SK-N-SH (cell line): ENCODE measurements at regions not wholly inside any gene's neighbourhood (a gene's known extent, or its start where the extent isn't known, plus 50 kb on each side); places are given as distances from the start of the nearest gene placed in this dataset.

Experiments
- CTCF ChIA-PET: fragments of 300-600, 350-600 bp; formaldehyde crosslinking; extraction: SDS; loops from one replicate; lab custom pipeline; 2021; lab: Yijun Ruan, JAX
- POLR2A ChIA-PET: fragments of 350-600 bp; sonication (Branson Sonifier 250); formaldehyde crosslinking; extraction: SDS; loops from one replicate; lab custom pipeline; 2020; ENCODE audit warnings: antibody characterized with exemption, inconsistent platforms; lab: Yijun Ruan, JAX
- DNase-seq: peaks from one replicate; pipeline ENCODE4 v3.0.0; 2012
- H2AFZ ChIP-seq: fragments of 200-600 bp; sonication (generic); 2 replicates; pipeline ENCODE4 v1.8.1; 2016; ENCODE audit warnings: antibody characterized with exemption, mild to moderate bottlenecking, low read depth
- H3F3A ChIP-seq: fragments of 200-600 bp; sonication (generic); replicated peaks from 2 replicates; pipeline ENCODE3; 2016; ENCODE audit warnings: antibody characterized with exemption, mild to moderate bottlenecking; ENCODE audit not compliant: insufficient read depth
- H3K27ac ChIP-seq, 2 experiments: fragments of 200-500 bp in 1 of 2; fragments of 200-600 bp in 1 of 2; sonication (Bioruptor generic) in 1 of 2; sonication (generic), shearing (Covaris generic) in 1 of 2; 2 replicates each; pipeline versions ENCODE4 v1.5.1 to v1.6.1; 2014 to 2016; ENCODE audit warnings: low read depth in 2 of 2, inconsistent platforms in 1 of 2, low read length in 1 of 2, mild to moderate bottlenecking in 1 of 2, mixed read lengths in 1 of 2
- H3K27me3 ChIP-seq: fragments of 200-600 bp; sonication (generic), shearing (Covaris generic); 2 replicates; pipeline ENCODE4 v1.6.1; 2016; ENCODE audit warnings: mixed run types; ENCODE audit not compliant: insufficient read depth
- H3K36me3 ChIP-seq, 2 experiments: fragments of 200-500 bp in 1 of 2; fragments of 200-600 bp in 1 of 2; sonication (Bioruptor generic) in 1 of 2; sonication (generic) in 1 of 2; replicated peaks in 1 of 2; 2 replicates each; pipeline versions ENCODE3 to v1.5.1; 2014 to 2016; ENCODE audit warnings: low read length in 1 of 2, mild to moderate bottlenecking in 1 of 2; ENCODE audit not compliant: insufficient read depth in 2 of 2, control insufficient read depth in 1 of 2
- H3K4me1 ChIP-seq, 2 experiments: fragments of 200-500 bp in 1 of 2; fragments of 200-600 bp in 1 of 2; sonication (Bioruptor generic) in 1 of 2; sonication (generic), shearing (Covaris generic) in 1 of 2; 2 replicates each; pipeline versions ENCODE4 v1.5.1 to v1.6.1; 2014 to 2016; ENCODE audit warnings: low read depth in 1 of 2, low read length in 1 of 2, mixed run types in 1 of 2; ENCODE audit not compliant: insufficient read depth in 2 of 2, control insufficient read depth in 1 of 2
- H3K4me2 ChIP-seq: fragments of 200-600 bp; sonication (generic), shearing (Covaris generic); 2 replicates; pipeline ENCODE4 v1.6.1; 2017; ENCODE audit warnings: mixed run types
- H3K4me3 ChIP-seq, 2 experiments: fragments of 200-500 bp in 1 of 2; fragments of 200-600 bp in 1 of 2; sonication (Bioruptor generic) in 1 of 2; sonication (generic), shearing (Covaris generic) in 1 of 2; 2 replicates each; pipeline versions ENCODE4 v1.5.1 to v1.8.1; 2014 to 2016; ENCODE audit warnings: low read depth in 2 of 2, inconsistent platforms in 1 of 2, low read length in 1 of 2, mild to moderate bottlenecking in 1 of 2, mixed read lengths in 1 of 2, moderate library complexity in 1 of 2
- H3K79me2 ChIP-seq: fragments of 200-600 bp; sonication (generic); 2 replicates; pipeline ENCODE4 v1.8.1; 2017; ENCODE audit warnings: mild to moderate bottlenecking; ENCODE audit not compliant: insufficient read depth
- H3K9ac ChIP-seq: fragments of 200-600 bp; sonication (generic); 2 replicates; pipeline ENCODE4 v1.6.1; 2017; ENCODE audit warnings: mixed run types
- H3K9me2 ChIP-seq: fragments of 200-600 bp; sonication (generic); 2 replicates; pipeline ENCODE4 v1.6.1; 2017; ENCODE audit warnings: mixed run types
- H3K9me3 ChIP-seq: fragments of 200-600 bp; sonication (generic); 2 replicates; pipeline ENCODE4 v1.6.1; 2017; ENCODE audit warnings: mixed run types, mild to moderate bottlenecking, moderate library complexity
- H4K20me1 ChIP-seq: fragments of 200-600 bp; sonication (generic); 2 replicates; pipeline ENCODE4 v1.6.1; 2017; ENCODE audit warnings: mild to moderate bottlenecking, mixed run types; ENCODE audit not compliant: insufficient read depth
- EP300 ChIP-seq, 2 experiments: IDR thresholded peaks; 2 replicates each; pipeline versions ENCODE4 v1.4.0 to v1.6.1; 2012; ENCODE audit warnings: borderline replicate concordance in 1 of 2, low read depth in 1 of 2, low read length in 1 of 2
- EZH2phosphoT487 ChIP-seq: fragments of 200-600 bp; sonication (generic); IDR thresholded peaks from 2 replicates; pipeline ENCODE4 v1.6.1; 2017; ENCODE audit warnings: low read depth, mixed run types, mild to moderate bottlenecking, antibody characterized with exemption, moderate library complexity, borderline replicate concordance
- FOXJ3 ChIP-seq: sonication (generic); formaldehyde crosslinking; IDR thresholded peaks from 2 replicates; pipeline ENCODE4 v1.5.1; 2020; ENCODE audit warnings: mild to moderate bottlenecking, missing genetic modification reagents
- FOXM1 ChIP-seq: IDR thresholded peaks from 2 replicates; pipeline ENCODE4 v1.4.0; 2012; ENCODE audit warnings: low read depth, mild to moderate bottlenecking
- GABPA ChIP-seq: IDR thresholded peaks from 2 replicates; pipeline ENCODE4 v1.4.0; 2012; ENCODE audit warnings: low read depth, mild to moderate bottlenecking
- MEF2A ChIP-seq: IDR thresholded peaks from 2 replicates; pipeline ENCODE4 v1.4.0; 2012; ENCODE audit warnings: low read depth, borderline replicate concordance
- NFIC ChIP-seq: IDR thresholded peaks from 2 replicates; pipeline ENCODE4 v1.4.0; 2012; ENCODE audit warnings: borderline replicate concordance
- POLR2AphosphoS5 ChIP-seq: IDR thresholded peaks from 2 replicates; pipeline ENCODE4 v1.6.1; 2012; ENCODE audit warnings: low read depth, low read length
- RCOR1 ChIP-seq: fragments of 150-350 bp; IDR thresholded peaks from 2 replicates; pipeline ENCODE4 v1.6.1; 2017; ENCODE audit warnings: antibody characterized with exemption, low read length
- RFX5 ChIP-seq: IDR thresholded peaks from 2 replicates; pipeline ENCODE4 v1.6.1; 2012; ENCODE audit warnings: mild to moderate bottlenecking, improper control_type of control experiment, low read length
- RXRA ChIP-seq: IDR thresholded peaks from 2 replicates; pipeline ENCODE4 v1.4.0; 2012; ENCODE audit warnings: low read depth, mild to moderate bottlenecking, borderline replicate concordance
- SMC3 ChIP-seq: IDR thresholded peaks from 2 replicates; pipeline ENCODE4 v1.6.1; 2012; ENCODE audit warnings: low read depth, low read length, improper control_type of control experiment
- TCF12 ChIP-seq: IDR thresholded peaks from 2 replicates; pipeline ENCODE4 v1.4.0; 2012
- WGBS: methylation state at CpG from one replicate; pipeline ENCODE4 v1.1.6; 2017; ENCODE audit warnings: low lambda C conversion rate; 5-methylcytosine and 5-hydroxymethylcytosine counted together
- TF ChIP-seq, protein P1 (sequence below): IDR thresholded peaks from 2 replicates; pipeline ENCODE4 v1.4.0; 2012; ENCODE audit warnings: low read depth, borderline replicate concordance
- TF ChIP-seq, protein P2 (sequence below): IDR thresholded peaks from 2 replicates; pipeline ENCODE4 v1.4.0; 2012; ENCODE audit warnings: low read depth
- TF ChIP-seq, protein P3 (sequence below): IDR thresholded peaks from 2 replicates; pipeline ENCODE4 v1.6.1; 2012; ENCODE audit warnings: mild to moderate bottlenecking, low read depth, low read length, moderate library complexity
- TF ChIP-seq, protein P4 (sequence below): IDR thresholded peaks from 2 replicates; pipeline ENCODE4; 2012
- TF ChIP-seq, protein P5 (sequence below): fragments of 150-350 bp; IDR thresholded peaks from 2 replicates; pipeline ENCODE4 v1.6.1; 2017; ENCODE audit warnings: antibody characterized with exemption, low read length, low read depth, borderline replicate concordance

DNA sequence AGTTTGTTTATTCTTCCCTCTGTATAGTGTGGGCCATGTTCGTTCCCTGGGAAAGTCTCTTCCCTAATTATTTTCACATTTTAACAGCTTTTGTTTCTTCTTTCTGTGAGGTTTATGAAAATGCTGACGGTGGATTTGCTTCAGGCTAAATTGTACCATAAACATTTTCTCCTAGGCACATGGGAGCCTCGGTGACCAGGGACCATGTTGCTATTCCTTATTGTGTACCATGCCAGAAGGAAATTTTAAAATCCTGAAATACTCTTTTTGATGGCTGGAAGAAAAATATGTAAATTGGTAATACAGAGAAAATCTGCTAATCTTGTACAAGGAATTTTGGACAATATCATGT lies 230.1 kb upstream of the JUN start:
- H3K4me2 ChIP-seq: no peak overlapping the region
- H3K9me3 ChIP-seq: no peaks in the 10 kb centered on the region
- H3K4me3 ChIP-seq: no peak overlapping the region

More for the DNA sequence above, 230.1 kb upstream of the JUN start:
- H3K4me1 ChIP-seq: peaks cover 0 to 24% of the 10 kb centered on the region in 2 experiments; a peak in 2 of 4 replicates
- H2AFZ ChIP-seq: peak overlapping the region; percentile 39; the same call in 1 of the 2 replicates
- ChIA-PET CTCF (no interaction called here), POLR2A (no interaction called here)
- no peaks in the 10 kb centered on the region for H3K79me2 ChIP-seq
- no peaks in the 10 kb centered on the region for H3K36me3 ChIP-seq
- no peaks in the 10 kb centered on the region for H3F3A ChIP-seq
- H4K20me1 ChIP-seq: no peaks in the 10 kb centered on the region
- no peaks in the 10 kb centered on the region for H3K9me2 ChIP-seq
- no peak overlapping the region for H3K27ac ChIP-seq
- 88% methylated on average over 3 of the region's 3 CpGs for WGBS
- no peak overlapping the region for H3K9ac ChIP-seq
- TF ChIP-seq, protein P1, sequence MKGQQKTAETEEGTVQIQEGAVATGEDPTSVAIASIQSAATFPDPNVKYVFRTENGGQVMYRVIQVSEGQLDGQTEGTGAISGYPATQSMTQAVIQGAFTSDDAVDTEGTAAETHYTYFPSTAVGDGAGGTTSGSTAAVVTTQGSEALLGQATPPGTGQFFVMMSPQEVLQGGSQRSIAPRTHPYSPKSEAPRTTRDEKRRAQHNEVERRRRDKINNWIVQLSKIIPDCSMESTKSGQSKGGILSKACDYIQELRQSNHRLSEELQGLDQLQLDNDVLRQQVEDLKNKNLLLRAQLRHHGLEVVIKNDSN: no peak
- TF ChIP-seq RFX5: no peak
- TF ChIP-seq FOXJ3 (CRISPR knock-in tag): no peak
- no peak for TF ChIP-seq EZH2phosphoT487
- TF ChIP-seq, protein P2, sequence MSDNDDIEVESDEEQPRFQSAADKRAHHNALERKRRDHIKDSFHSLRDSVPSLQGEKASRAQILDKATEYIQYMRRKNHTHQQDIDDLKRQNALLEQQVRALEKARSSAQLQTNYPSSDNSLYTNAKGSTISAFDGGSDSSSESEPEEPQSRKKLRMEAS: no peak
- TF ChIP-seq GABPA: no peak
- TF ChIP-seq RXRA: no peak
- TF ChIP-seq, protein P3, sequence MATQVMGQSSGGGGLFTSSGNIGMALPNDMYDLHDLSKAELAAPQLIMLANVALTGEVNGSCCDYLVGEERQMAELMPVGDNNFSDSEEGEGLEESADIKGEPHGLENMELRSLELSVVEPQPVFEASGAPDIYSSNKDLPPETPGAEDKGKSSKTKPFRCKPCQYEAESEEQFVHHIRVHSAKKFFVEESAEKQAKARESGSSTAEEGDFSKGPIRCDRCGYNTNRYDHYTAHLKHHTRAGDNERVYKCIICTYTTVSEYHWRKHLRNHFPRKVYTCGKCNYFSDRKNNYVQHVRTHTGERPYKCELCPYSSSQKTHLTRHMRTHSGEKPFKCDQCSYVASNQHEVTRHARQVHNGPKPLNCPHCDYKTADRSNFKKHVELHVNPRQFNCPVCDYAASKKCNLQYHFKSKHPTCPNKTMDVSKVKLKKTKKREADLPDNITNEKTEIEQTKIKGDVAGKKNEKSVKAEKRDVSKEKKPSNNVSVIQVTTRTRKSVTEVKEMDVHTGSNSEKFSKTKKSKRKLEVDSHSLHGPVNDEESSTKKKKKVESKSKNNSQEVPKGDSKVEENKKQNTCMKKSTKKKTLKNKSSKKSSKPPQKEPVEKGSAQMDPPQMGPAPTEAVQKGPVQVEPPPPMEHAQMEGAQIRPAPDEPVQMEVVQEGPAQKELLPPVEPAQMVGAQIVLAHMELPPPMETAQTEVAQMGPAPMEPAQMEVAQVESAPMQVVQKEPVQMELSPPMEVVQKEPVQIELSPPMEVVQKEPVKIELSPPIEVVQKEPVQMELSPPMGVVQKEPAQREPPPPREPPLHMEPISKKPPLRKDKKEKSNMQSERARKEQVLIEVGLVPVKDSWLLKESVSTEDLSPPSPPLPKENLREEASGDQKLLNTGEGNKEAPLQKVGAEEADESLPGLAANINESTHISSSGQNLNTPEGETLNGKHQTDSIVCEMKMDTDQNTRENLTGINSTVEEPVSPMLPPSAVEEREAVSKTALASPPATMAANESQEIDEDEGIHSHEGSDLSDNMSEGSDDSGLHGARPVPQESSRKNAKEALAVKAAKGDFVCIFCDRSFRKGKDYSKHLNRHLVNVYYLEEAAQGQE: no peak
- TF ChIP-seq RCOR1: no peak
- TF ChIP-seq, protein P4, sequence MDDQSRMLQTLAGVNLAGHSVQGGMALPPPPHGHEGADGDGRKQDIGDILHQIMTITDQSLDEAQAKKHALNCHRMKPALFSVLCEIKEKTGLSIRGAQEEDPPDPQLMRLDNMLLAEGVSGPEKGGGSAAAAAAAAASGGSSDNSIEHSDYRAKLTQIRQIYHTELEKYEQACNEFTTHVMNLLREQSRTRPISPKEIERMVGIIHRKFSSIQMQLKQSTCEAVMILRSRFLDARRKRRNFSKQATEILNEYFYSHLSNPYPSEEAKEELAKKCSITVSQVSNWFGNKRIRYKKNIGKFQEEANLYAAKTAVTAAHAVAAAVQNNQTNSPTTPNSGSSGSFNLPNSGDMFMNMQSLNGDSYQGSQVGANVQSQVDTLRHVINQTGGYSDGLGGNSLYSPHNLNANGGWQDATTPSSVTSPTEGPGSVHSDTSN: no peak
- no peak for TF ChIP-seq EP300 (IDR thresholded peaks at IDR 0.05; ENCODE audit: borderline replicate concordance in 1 of 2, low read depth in 1 of 2, low read length in 1 of 2)
- TF ChIP-seq MEF2A: no peak
- TF ChIP-seq NFIC: no peak
- no peak for TF ChIP-seq SMC3
- no peak for TF ChIP-seq TCF12
- TF ChIP-seq FOXM1: no peak
- TF ChIP-seq, protein P5, sequence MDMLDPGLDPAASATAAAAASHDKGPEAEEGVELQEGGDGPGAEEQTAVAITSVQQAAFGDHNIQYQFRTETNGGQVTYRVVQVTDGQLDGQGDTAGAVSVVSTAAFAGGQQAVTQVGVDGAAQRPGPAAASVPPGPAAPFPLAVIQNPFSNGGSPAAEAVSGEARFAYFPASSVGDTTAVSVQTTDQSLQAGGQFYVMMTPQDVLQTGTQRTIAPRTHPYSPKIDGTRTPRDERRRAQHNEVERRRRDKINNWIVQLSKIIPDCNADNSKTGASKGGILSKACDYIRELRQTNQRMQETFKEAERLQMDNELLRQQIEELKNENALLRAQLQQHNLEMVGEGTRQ: no peak
- no peak for TF ChIP-seq POLR2AphosphoS5
- no peaks in the 10 kb centered on the region for H3K27me3 ChIP-seq
- no peak for DNase-seq
